Ishikawa (cell line): ENCODE measurements at regions not wholly inside any gene's neighbourhood (a gene's known extent, or its start where the extent isn't known, plus 50 kb on each side); places are given as distances from the start of the nearest gene placed in this dataset.

Source experiments
- CEBPB ChIP-seq: IDR thresholded peaks from 2 replicates; pipeline ENCODE4 v1.6.1; 2012
- CREB1 ChIP-seq: IDR thresholded peaks from 2 replicates; pipeline ENCODE4 v1.6.1; 2012; ENCODE audit warnings: low read depth
- EGR1 ChIP-seq: IDR thresholded peaks from 2 replicates; pipeline ENCODE4 v1.6.1; 2012
- EP300 ChIP-seq: IDR thresholded peaks from 2 replicates; pipeline ENCODE4 v1.6.1; 2012; ENCODE audit warnings: borderline replicate concordance
- FOXM1 ChIP-seq: IDR thresholded peaks from 2 replicates; pipeline ENCODE4 v1.6.1; 2012; ENCODE audit warnings: low read depth, borderline replicate concordance
- NFIC ChIP-seq: IDR thresholded peaks from 2 replicates; pipeline ENCODE4 v1.6.1; 2012
- RAD21 ChIP-seq: IDR thresholded peaks from 2 replicates; pipeline ENCODE4 v1.6.1; 2012; ENCODE audit warnings: low read depth
- TAF1 ChIP-seq: IDR thresholded peaks from 2 replicates; pipeline ENCODE4 v1.6.1; 2012; ENCODE audit warnings: low read depth, mild to moderate bottlenecking
- TCF12 ChIP-seq: IDR thresholded peaks from 2 replicates; pipeline ENCODE4 v1.6.1; 2012; ENCODE audit warnings: low read depth
- TEAD4 ChIP-seq: IDR thresholded peaks from 2 replicates; pipeline ENCODE4 v1.6.1; 2012
- YY1 ChIP-seq: IDR thresholded peaks from 2 replicates; pipeline ENCODE4 v1.6.1; 2012; ENCODE audit warnings: low read depth
- TF ChIP-seq, protein P1 (sequence below): IDR thresholded peaks from 2 replicates; pipeline ENCODE4 v1.6.1; 2012
- TF ChIP-seq, protein P2 (sequence below): IDR thresholded peaks from 2 replicates; pipeline ENCODE4 v1.6.1; 2012
- TF ChIP-seq, protein P3 (sequence below): IDR thresholded peaks from 2 replicates; pipeline ENCODE4 v1.6.1; 2012; ENCODE audit warnings: low read depth, mild to moderate bottlenecking

DNA sequence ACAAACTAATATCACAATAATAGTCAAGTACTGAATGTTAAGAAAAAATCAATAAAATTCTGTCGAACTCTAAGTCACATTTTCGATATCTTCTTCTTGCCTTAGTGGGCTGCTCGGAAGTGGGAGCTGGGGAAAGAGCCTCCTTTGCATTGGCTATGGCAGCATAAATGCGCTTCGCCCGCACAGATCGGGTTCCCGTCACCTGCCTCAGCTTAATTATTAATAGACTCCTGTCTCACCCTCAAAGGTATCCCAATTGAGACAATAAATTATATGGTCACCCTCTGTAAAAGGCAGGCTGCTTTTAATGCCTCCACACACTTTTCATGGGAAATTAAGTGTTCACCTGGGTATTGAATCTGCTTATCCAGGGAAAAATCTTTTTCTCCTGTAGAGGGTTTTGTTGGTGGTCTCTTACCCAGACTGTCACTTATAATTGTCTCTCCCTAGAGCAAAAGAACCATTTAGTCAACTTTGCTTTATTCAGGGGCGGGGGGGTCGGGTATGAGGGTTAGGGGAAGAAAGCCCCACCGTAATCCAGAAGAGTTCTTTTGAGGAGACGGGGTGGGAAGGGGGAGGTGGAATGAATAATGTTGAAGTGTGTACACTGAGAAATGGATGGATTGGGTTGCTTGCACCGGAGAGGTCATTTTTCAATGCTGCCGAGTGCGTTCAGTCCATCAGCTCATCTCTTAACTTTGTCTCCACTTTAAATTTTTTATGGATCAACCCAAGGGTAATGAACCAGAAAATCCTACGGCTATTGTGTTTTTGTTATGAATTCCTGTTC lies 682.6 kb upstream of the SGCG start:
- TF ChIP-seq TAF1 (no peak), EGR1 (no peak), TEAD4 (no peak), EP300 (no peak), TCF12 (no peak), FOXM1 (no peak), CEBPB (no peak), NFIC (no peak), RAD21 (no peak), CREB1 (no peak), YY1 (no peak)
- TF ChIP-seq, protein P1, sequence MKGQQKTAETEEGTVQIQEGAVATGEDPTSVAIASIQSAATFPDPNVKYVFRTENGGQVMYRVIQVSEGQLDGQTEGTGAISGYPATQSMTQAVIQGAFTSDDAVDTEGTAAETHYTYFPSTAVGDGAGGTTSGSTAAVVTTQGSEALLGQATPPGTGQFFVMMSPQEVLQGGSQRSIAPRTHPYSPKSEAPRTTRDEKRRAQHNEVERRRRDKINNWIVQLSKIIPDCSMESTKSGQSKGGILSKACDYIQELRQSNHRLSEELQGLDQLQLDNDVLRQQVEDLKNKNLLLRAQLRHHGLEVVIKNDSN, result no peak
- TF ChIP-seq, protein P2, sequence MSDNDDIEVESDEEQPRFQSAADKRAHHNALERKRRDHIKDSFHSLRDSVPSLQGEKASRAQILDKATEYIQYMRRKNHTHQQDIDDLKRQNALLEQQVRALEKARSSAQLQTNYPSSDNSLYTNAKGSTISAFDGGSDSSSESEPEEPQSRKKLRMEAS, result no peak
- TF ChIP-seq, protein P3, sequence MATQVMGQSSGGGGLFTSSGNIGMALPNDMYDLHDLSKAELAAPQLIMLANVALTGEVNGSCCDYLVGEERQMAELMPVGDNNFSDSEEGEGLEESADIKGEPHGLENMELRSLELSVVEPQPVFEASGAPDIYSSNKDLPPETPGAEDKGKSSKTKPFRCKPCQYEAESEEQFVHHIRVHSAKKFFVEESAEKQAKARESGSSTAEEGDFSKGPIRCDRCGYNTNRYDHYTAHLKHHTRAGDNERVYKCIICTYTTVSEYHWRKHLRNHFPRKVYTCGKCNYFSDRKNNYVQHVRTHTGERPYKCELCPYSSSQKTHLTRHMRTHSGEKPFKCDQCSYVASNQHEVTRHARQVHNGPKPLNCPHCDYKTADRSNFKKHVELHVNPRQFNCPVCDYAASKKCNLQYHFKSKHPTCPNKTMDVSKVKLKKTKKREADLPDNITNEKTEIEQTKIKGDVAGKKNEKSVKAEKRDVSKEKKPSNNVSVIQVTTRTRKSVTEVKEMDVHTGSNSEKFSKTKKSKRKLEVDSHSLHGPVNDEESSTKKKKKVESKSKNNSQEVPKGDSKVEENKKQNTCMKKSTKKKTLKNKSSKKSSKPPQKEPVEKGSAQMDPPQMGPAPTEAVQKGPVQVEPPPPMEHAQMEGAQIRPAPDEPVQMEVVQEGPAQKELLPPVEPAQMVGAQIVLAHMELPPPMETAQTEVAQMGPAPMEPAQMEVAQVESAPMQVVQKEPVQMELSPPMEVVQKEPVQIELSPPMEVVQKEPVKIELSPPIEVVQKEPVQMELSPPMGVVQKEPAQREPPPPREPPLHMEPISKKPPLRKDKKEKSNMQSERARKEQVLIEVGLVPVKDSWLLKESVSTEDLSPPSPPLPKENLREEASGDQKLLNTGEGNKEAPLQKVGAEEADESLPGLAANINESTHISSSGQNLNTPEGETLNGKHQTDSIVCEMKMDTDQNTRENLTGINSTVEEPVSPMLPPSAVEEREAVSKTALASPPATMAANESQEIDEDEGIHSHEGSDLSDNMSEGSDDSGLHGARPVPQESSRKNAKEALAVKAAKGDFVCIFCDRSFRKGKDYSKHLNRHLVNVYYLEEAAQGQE, result no peak
